ENCODE measurements at regions not wholly inside any gene's neighbourhood (a gene's known extent, or its start where the extent isn't known, plus 50 kb on each side); places are given as distances from the start of the nearest gene placed in this dataset.

DNA sequence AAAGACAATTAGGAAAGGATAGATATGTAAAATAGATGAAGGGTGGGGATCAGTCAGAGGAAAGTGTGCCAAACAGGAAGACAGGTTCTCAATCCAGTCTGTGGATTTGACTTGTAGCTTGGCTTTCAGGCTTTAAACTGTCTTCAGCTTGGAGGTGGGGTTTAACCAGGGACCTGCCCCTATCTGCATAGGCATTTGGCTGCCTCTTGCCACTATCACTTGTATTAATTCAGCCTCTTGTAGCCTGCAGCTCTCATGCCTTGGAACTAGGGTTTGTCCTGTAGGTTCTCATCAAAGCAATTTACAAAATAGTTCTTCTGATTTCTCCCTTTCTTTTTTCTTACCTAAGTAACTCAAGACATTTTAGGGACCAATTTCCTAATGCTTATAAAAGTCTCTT, 88.8 kb upstream of the PAXBP1 start:
- DNase-seq (no peak), ATAC-seq (no peak)
- TF ChIP-seq, protein P1, sequence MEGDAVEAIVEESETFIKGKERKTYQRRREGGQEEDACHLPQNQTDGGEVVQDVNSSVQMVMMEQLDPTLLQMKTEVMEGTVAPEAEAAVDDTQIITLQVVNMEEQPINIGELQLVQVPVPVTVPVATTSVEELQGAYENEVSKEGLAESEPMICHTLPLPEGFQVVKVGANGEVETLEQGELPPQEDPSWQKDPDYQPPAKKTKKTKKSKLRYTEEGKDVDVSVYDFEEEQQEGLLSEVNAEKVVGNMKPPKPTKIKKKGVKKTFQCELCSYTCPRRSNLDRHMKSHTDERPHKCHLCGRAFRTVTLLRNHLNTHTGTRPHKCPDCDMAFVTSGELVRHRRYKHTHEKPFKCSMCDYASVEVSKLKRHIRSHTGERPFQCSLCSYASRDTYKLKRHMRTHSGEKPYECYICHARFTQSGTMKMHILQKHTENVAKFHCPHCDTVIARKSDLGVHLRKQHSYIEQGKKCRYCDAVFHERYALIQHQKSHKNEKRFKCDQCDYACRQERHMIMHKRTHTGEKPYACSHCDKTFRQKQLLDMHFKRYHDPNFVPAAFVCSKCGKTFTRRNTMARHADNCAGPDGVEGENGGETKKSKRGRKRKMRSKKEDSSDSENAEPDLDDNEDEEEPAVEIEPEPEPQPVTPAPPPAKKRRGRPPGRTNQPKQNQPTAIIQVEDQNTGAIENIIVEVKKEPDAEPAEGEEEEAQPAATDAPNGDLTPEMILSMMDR (IDR thresholded peaks at IDR 0.05), result no peak
- peaks cover 0 to 23% (median 5%) of the 10 kb centered on the region in 7 donors for H3K27me3 ChIP-seq
- H3K9me3 ChIP-seq, result peaks cover 0 to 12% (median 0%) of the 10 kb centered on the region in 11 donors
- no peak overlapping the region for H3K4me3 ChIP-seq
- H3K36me3 ChIP-seq, result no peaks in the 10 kb centered on the region
- no peak overlapping the region for H3K27ac ChIP-seq
- intact Hi-C loops (cut with DNase I), result no loop called here
- no peaks in the 10 kb centered on the region for H3K4me1 ChIP-seq

DNA sequence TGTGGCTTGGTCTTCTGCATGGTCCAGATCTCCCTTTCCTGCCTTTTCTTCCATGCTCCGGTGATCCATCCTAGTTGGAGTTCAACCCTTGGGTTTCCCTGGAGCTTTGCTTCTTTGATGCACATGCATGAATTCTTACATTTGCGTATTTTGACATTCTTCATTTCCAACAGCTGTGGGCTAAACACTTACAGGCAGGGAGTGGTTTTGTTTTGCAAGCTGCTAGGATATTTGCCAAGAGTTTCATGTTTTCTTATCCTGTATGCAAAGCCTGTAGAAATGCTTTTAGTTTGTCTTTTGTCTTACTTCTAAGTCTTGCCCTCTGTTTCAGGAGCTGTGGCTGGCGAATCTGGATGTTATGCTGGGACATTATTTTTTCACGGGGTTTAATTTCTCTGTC, 90.3 kb upstream of the PAXBP1 start:
- peaks cover 0 to 23% (median 5%) of the 10 kb centered on the region in 7 donors for H3K27me3 ChIP-seq
- no peaks in the 10 kb centered on the region for H3K36me3 ChIP-seq
- no peaks in the 10 kb centered on the region for H3K4me1 ChIP-seq
- no peak overlapping the region for H3K4me3 ChIP-seq
- H3K9me3 ChIP-seq, result peaks cover 0 to 11% (median 0%) of the 10 kb centered on the region in 11 donors
- TF ChIP-seq, protein P1 (IDR thresholded peaks at IDR 0.05), result no peak
- intact Hi-C loops (cut with DNase I), result no loop called here
- ATAC-seq (peak in 1 of 8 donors; percentile 33), DNase-seq (no peak)
- WGBS, 2 donors, result 62 to 68% methylated on average over 4 of the region's 4 CpGs
- no peak overlapping the region for H3K27ac ChIP-seq

DNA sequence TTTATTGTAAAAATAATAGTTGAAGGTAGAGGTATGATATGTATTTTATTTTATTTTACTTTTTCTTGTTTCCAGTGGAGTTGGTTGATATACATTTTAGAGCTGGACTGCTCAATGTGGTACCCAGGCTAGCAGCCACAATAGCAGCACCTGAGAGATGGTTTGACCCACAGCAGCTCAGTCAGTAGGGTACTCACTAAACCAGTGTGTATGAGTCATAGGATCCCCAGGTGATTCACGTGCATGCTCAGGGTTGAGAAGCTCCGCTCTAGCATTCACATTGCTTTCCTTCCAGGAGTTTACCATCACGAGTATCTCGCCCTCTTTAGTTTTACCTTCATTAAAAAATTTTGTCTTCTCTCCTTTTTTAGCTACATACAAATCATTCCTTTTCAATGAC, 96.0 kb upstream of the PAXBP1 start:
- no peaks in the 10 kb centered on the region for H3K36me3 ChIP-seq
- TF ChIP-seq, protein P1 (IDR thresholded peaks at IDR 0.05), result no peak
- no peak overlapping the region for H3K4me3 ChIP-seq
- H3K9me3 ChIP-seq, result no peaks in the 10 kb centered on the region
- 78 to 81% methylated on average over 4 of the region's 4 CpGs for WGBS, 2 donors
- no peak for DNase-seq
- no peak for ATAC-seq
- H3K27me3 ChIP-seq, result peaks cover 0 to 10% (median 6%) of the 10 kb centered on the region in 7 donors
- H3K27ac ChIP-seq, result no peak overlapping the region
- no peaks in the 10 kb centered on the region for H3K4me1 ChIP-seq
- intact Hi-C loops (cut with DNase I), result no loop called here

DNA sequence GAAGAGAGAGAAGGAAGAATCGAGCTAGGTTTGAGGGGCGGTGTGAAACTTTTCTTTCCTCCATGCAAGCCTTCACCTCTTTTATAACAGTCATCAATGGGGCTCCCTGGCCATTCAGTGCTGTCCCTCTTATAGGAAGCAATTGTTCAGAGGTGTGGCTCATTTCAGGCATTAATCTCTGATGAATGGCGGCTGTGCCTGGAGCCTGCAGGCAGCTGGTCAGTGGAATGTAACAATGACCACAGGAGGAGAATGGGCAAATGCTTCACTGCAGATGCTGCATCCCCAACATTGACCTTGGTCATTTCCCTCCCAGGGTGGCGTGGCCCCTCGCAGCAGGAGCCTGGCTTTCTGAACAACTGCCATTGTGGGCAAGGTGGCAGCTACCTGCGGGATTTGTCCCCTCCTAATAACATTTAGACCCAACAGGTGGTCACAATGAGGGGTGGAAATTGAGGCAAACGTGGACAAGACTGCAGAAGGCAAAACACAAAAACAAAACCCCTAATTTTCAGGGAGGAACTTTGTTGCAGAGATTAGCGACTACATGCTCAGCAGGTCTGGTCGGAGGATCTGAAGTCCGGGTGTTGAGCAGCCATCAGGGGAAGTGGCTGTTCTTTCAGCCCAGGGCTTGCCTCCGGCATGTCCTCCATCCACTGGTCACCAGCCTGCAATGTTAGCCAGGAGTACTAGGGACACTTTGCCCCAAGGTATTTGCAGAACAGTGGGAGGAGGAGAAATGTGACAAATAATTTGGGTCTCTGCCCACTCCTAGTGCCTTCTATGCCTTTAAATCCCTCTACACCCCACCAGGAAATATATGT, 97.3 kb upstream of the PAXBP1 start:
- peaks cover 0 to 10% (median under 1%) of the 10 kb centered on the region in 7 donors for H3K27me3 ChIP-seq
- no peak overlapping the region for H3K27ac ChIP-seq
- intact Hi-C loops (cut with DNase I), result no loop called here
- no peak overlapping the region for H3K4me3 ChIP-seq
- TF ChIP-seq, protein P1 (IDR thresholded peaks at IDR 0.05), result no peak
- DNase-seq (no peak), ATAC-seq (no peak)
- peaks cover 0 to 11% (median 0%) of the 10 kb centered on the region in 11 donors for H3K9me3 ChIP-seq
- no peaks in the 10 kb centered on the region for H3K36me3 ChIP-seq
- 80 to 82% methylated on average over 11 of the region's 11 CpGs for WGBS, 2 donors
- no peaks in the 10 kb centered on the region for H3K4me1 ChIP-seq

All from heart right ventricle (tissue), 16 donors.